Activated CD8-positive, alpha-beta T cell treated with anti-CD3 and anti-CD28 coated beads for 36 hours (primary cell): ENCODE measurements at regions not wholly inside any gene's neighbourhood (a gene's known extent, or its start where the extent isn't known, plus 50 kb on each side); places are given as distances from the start of the nearest gene placed in this dataset.
A peak's percentile ranks its signal among the peaks of the same experiment; 100 is the strongest.

Experiments
- ATAC-seq: fragments of 200-7000 bp; cut with Tn5 transposase; one replicate; pipeline ENCODE4 v1.10.0; 2021; ENCODE audit warnings: mild to moderate bottlenecking, moderate library complexity
- CTCF ChIA-PET: fragments of 350-600 bp; sonication (Branson Sonifier 250); formaldehyde crosslinking; loops from one replicate; lab custom pipeline; 2021; ENCODE audit warnings: antibody characterized with exemption; lab: Charles Lee
- POLR2A ChIA-PET: fragments of 350-600 bp; sonication (Branson Sonifier 250); formaldehyde crosslinking; loops from one replicate; lab custom pipeline; 2021; ENCODE audit warnings: antibody characterized with exemption; lab: Charles Lee
- DNase-seq: peaks from one replicate; pipeline ENCODE4 v3.0.0-alpha.2; 2020
- H3K27ac Mint-ChIP-seq: one replicate; pipeline ENCODE4 v1.8.0; 2021; ENCODE audit warnings: mild to moderate bottlenecking, mixed read lengths
- H3K27me3 Mint-ChIP-seq: one replicate; pipeline ENCODE4 v1.8.0; 2021; ENCODE audit warnings: mixed read lengths
- H3K36me3 Mint-ChIP-seq: one replicate; pipeline ENCODE4 v1.8.0; 2021; ENCODE audit warnings: low read depth, mixed read lengths
- H3K4me1 Mint-ChIP-seq: one replicate; pipeline ENCODE4 v1.8.0; 2021; ENCODE audit warnings: low read depth, mixed read lengths
- H3K4me3 Mint-ChIP-seq: one replicate; pipeline ENCODE4 v1.8.0; 2021; ENCODE audit warnings: mild to moderate bottlenecking, moderate library complexity, mixed read lengths
- H3K9me3 Mint-ChIP-seq: one replicate; pipeline ENCODE4 v1.8.0; 2021; ENCODE audit warnings: mixed read lengths
- intact Hi-C: fragments of 100-400 bp; cut with micrococcal nuclease; formaldehyde crosslinking; loops from one replicate; pipeline ENCODE4 v1.10.0; 2022
- TF ChIP-seq, protein P1 (sequence below): fragments of 200-600 bp; IDR thresholded peaks from one replicate; pipeline ENCODE4 v1.8.0; 2022; ENCODE audit warnings: antibody characterized with exemption, mild to moderate bottlenecking

DNA sequence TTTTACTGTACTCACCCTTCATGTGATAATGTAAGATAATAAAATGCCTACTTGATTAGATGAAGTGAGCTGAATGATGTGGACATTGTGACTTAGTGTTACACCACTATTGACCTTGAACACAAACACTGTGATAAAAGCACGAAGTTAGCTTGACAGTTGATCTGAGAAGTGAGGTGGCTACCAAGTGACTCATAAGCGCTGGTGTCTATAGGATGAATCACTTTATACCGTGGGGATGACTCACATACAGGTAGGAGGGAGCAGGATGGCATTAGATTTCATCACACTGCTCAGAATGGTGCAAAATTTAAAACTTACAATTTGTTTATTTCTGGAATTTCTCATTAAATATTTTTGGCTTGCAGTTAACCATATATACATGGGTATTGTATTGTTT is 174.7 kb upstream of the CNTN3 start:
- ChIA-PET POLR2A (no interaction called here), CTCF (no interaction called here)
- TF ChIP-seq, protein P1, sequence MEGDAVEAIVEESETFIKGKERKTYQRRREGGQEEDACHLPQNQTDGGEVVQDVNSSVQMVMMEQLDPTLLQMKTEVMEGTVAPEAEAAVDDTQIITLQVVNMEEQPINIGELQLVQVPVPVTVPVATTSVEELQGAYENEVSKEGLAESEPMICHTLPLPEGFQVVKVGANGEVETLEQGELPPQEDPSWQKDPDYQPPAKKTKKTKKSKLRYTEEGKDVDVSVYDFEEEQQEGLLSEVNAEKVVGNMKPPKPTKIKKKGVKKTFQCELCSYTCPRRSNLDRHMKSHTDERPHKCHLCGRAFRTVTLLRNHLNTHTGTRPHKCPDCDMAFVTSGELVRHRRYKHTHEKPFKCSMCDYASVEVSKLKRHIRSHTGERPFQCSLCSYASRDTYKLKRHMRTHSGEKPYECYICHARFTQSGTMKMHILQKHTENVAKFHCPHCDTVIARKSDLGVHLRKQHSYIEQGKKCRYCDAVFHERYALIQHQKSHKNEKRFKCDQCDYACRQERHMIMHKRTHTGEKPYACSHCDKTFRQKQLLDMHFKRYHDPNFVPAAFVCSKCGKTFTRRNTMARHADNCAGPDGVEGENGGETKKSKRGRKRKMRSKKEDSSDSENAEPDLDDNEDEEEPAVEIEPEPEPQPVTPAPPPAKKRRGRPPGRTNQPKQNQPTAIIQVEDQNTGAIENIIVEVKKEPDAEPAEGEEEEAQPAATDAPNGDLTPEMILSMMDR: no peak
- peak; percentile 66 for ATAC-seq
- H3K27me3 Mint-ChIP-seq: no peaks in the 10 kb centered on the region
- H3K4me3 Mint-ChIP-seq: no peak overlapping the region
- H3K4me1 Mint-ChIP-seq: no peaks in the 10 kb centered on the region
- peak; percentile 3 for DNase-seq
- no peaks in the 10 kb centered on the region for H3K36me3 Mint-ChIP-seq
- intact Hi-C loops: no loop called here
- peaks cover 4% of the 10 kb centered on the region for H3K9me3 Mint-ChIP-seq
- H3K27ac Mint-ChIP-seq: no peak overlapping the region

DNA sequence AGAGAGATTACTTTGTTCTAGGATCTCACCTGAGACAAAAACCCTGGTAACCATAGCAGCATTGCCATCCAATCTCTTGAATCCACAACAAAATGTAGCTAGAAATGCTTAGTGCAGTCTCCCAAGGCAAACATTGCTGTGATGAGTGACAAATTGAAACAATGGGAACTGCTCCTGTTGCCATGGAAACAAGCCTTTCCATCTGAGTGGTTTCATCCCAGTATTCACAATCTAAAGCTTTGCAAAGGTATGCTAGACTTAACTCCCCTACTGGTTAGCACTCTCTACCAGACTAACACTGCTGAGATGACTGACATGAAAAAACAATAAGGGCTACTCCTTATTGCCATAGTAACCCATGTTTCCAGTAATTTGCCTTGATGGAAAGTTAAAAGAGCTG is 172.6 kb upstream of the CNTN3 start:
- ChIA-PET CTCF (no interaction called here), POLR2A (no interaction called here)
- DNase-seq: no peak
- H3K4me1 Mint-ChIP-seq: no peaks in the 10 kb centered on the region
- no peaks in the 10 kb centered on the region for H3K27me3 Mint-ChIP-seq
- no peak overlapping the region for H3K4me3 Mint-ChIP-seq
- no peaks in the 10 kb centered on the region for H3K36me3 Mint-ChIP-seq
- TF ChIP-seq, protein P1: no peak
- H3K9me3 Mint-ChIP-seq: peaks cover 5% of the 10 kb centered on the region
- H3K27ac Mint-ChIP-seq: no peak overlapping the region
- intact Hi-C loops: no loop called here
- no peak for ATAC-seq

DNA sequence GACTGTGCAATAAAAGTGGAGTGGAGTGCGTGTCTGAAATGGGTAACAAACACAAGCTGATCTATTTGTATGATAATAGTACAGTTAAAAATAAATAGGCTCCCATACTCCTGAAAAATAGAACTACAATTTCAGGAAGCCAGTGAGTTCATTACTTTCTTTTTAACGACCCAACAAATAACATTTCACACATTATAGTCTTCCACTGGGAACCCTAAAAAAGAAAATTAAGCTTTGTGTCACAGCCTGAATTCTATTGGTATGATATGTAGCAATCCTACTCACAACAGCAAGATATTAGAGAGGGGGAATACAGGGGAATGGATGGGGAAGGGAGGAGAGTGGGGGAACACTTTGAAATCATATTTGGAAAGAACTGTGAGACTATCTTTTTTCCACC is 156.9 kb upstream of the CNTN3 start:
- DNase-seq (no peak), ATAC-seq (no peak)
- intact Hi-C loops: no loop called here
- Mint-ChIP-seq H3K36me3 (no peaks in the 10 kb centered on the region), H3K27ac (no peak overlapping the region), H3K9me3 (peaks cover 10% of the 10 kb centered on the region), H3K4me3 (no peak overlapping the region), H3K27me3 (no peaks in the 10 kb centered on the region), H3K4me1 (no peaks in the 10 kb centered on the region)
- TF ChIP-seq, protein P1: no peak
- ChIA-PET POLR2A (no interaction called here), CTCF (no interaction called here)

- H3K27ac Mint-ChIP-seq: no peak overlapping the region
- H3K9me3 Mint-ChIP-seq: peaks cover 20% of the 10 kb centered on the region
- no peaks in the 10 kb centered on the region for H3K4me1 Mint-ChIP-seq
- ATAC-seq (no peak), DNase-seq (no peak)
- intact Hi-C loops: no loop called here
- no peaks in the 10 kb centered on the region for H3K36me3 Mint-ChIP-seq
- no peak overlapping the region for H3K4me3 Mint-ChIP-seq
- TF ChIP-seq, protein P1: no peak
- ChIA-PET CTCF (no interaction called here), POLR2A (no interaction called here)
- H3K27me3 Mint-ChIP-seq: no peaks in the 10 kb centered on the region
These were observed 153.6 kb upstream of the CNTN3 start for GRCh38 chr3:74768010-74768409.

- intact Hi-C loops: no loop called here
- TF ChIP-seq, protein P1: no peak
These were observed 151.9 kb upstream of the CNTN3 start for GRCh38 chr3:74766405-74766804.

More at GRCh38 chr3:74766405-74766804, 151.9 kb upstream of the CNTN3 start:
- ChIA-PET CTCF (no interaction called here), POLR2A (no interaction called here)
- Mint-ChIP-seq H3K27me3 (no peaks in the 10 kb centered on the region), H3K4me1 (no peaks in the 10 kb centered on the region), H3K27ac (no peak overlapping the region), H3K4me3 (no peak overlapping the region), H3K9me3 (peaks cover 17% of the 10 kb centered on the region), H3K36me3 (no peaks in the 10 kb centered on the region)
- no peak for ATAC-seq
- DNase-seq: no peak
